IPS DF 4.7 (cell line): ENCODE measurements at regions not wholly inside any gene's neighbourhood (a gene's known extent, or its start where the extent isn't known, plus 50 kb on each side); places are given as distances from the start of the nearest gene placed in this dataset.

Experiments
- DNase-seq: peaks from one replicate; pipeline ENCODE4 v3.0.0-alpha.2; 2013; ENCODE audit warnings: low spot score; ENCODE audit errors: extremely low read depth

DNA sequence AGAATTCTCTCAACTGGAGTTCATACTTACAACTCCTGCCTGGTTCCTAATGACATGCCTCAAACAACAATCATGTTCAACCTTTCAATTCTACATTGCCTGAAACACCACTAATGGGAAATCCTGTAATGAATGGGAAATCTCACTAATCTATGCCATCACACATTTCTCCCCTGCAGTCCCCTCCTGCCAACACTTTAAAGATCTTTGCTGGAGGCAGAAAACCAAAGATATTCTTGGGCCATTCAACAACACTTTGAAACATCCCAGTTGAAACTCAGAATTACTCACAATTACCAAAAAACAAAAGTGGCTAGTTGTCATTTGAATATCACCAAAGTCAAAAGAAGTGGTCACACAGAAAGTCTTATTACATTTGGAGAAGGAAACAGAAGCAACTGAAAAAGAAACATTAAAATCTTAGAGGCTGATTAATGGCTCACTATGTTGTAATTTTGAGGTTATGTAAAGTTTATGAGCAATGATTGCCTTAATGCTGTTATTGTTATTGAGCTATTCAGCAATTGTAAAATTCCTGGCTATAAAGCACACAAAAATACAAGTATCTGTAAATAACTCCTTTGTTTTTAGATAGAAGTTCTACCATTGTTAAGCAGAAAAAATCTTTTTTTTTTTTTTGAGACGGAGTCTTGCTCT lies 313.4 kb upstream of the SLC30A5 start:
- DNase-seq: no peak

GRCh38 chr5:68793074-68793473 lies 300.7 kb upstream of the SLC30A5 start:
- DNase-seq: no peak

- no peak for DNase-seq
Observed at GRCh38 chr5:68793993-68794392, 299.8 kb upstream of the SLC30A5 start.

DNA sequence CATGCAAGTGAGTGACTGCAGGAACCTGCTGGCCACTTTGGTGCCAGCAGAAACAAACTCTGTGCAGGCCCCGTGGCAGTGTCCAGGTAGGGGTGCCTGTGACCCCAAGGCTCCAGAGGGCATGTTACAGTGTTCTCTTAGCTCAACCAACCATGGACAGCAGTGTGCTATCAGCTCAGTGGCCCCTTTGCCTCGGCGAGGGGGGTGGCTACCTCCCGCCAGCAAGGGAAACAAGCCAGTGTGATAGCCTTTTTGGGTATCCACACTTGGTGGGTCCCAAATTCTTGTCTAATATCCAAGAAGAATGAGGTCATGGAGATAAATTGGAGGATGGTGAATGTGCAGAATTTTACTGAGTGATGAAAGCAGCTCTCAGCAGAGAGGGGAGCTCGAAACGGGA lies 298.6 kb upstream of the SLC30A5 start:
- no peak for DNase-seq

- DNase-seq: no peak
Observed at GRCh38 chr5:68798877-68799843, 294.7 kb upstream of the SLC30A5 start.

DNA sequence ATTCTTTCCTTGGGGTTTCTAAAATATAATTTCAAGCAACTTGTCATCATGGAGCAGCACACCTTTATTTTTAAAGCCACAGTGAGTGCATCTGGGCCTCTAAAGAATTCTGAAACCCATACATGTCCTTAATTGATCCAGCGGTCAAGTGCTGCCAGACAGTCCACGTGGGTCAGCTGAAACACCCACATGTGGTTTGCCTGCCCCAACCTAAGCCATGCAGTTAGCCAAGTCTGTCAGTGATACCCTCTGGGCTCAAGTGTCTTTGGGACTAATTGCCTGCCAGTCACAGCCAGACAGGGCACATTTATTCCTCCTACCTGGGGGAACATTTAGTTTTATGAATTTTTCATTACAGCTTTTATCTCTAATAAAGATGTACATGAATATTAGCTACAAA lies 291.4 kb upstream of the SLC30A5 start:
- no peak for DNase-seq

DNA sequence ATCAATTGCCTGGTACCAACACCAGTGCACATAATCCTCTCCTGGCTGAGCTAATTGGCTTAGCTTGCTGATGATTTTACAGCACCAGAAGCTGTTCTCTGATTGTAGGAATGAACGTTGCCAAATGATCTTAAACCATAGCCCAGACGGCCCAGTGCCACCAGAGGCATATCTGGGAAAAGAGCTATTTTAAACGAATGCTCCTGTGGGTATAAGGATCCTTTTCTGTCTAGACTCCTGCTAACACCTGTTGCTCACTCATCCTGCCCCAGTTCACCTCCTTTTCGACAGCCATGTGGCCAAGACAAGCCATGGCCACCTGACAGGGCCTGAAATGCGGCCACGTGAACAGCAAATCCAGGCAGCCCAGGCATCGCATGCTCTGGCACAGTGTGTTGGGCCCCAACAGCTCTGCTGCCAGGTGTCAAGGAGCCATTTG lies 289.9 kb upstream of the SLC30A5 start:
- no peak for DNase-seq

GRCh38 chr5:68804343-68804742 lies 289.5 kb upstream of the SLC30A5 start:
- DNase-seq: no peak

DNA sequence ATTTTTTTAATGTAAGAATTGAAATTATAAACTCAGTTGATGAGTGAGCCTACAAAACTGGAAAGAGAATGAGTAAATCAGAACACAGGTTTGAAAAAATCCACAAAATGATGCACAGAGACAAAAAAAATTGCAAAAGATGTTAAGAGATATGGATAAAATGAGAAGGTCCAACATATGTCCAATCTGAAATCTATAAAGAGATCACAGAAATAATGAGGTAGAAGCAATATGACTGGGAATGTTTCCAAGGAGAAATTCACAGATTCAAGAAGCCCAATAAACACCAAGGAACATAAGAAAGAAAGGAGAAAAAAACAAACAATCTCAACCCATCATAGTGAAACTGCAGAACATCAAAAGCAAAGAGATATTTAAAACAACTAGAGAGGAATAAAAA lies 288.4 kb upstream of the SLC30A5 start:
- DNase-seq: no peak

GRCh38 chr5:68817632-68818031 lies 276.2 kb upstream of the SLC30A5 start:
- no peak for DNase-seq

DNA sequence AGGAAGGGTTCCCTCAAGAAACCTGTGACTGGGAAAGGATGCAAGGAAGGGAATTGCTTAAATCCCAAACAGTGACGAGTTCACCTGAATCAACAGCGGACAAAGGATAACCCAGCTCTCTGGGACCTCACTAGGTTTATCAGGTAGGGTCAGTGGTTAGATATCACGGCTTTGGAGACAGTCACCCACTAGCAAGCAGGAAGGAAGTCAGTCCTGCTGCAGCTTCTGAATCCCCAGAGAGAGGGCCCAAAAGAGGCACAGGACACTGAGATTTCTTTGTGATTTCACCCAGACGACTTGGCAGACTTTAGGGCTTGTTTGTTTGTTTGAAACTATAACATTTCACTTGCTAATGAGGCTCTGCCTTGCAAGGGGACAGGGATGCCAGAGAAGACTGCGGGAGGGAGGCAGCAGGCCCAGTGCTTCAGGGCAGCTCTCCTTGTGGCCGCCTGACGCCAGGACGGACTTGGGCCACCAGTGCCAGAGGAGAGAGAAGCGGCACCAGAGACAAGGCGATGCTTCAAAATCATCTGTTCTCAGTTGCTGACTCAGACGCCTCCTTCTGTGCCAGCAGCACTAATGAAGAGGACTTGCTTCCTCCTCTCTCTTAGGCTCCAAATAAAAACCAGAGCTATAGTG lies 275.6 kb upstream of the SLC30A5 start:
- DNase-seq: no peak

GRCh38 chr5:68818870-68819269 lies 274.9 kb upstream of the SLC30A5 start:
- DNase-seq: no peak

DNA sequence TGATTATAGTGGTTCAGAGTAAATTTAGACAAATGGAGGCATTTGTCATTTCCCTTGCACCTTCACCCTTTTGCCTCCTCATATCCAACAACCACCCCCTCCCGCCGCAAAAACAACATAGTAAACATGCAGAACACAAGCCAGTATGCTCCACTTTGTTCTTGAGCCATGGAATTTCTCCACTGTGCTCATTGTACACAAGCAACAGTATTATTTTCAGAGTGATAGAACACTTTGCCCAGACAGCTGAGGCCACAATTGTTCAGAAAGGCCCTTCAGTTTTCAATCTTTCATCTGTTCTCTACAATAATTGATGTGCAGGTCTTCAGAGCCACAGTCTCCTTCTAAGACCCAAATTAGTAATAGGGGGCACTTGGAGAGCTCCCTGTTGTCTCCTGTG lies 272.8 kb upstream of the SLC30A5 start:
- DNase-seq: no peak

- DNase-seq: no peak
Observed at GRCh38 chr5:68822796-68823195, 271.0 kb upstream of the SLC30A5 start.

DNA sequence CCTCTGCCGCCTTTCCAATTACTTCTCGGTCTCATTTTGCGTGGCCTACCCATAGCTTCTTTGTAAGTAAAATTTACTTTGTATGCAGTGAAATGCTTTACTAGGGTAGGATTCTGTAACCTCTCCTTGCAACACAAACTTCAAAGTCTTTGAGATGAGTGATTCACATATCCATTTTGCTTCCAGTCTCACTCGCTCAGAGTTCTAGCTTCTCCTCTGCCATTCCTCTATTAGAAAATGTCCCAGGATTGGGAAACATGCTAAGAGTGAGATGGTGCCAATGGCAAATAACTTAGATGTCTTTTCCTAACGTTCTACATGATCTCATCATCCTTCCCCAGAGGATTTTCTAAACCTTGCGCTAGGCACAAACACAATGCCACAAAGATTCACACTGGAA lies 270.5 kb upstream of the SLC30A5 start:
- no peak for DNase-seq

DNA sequence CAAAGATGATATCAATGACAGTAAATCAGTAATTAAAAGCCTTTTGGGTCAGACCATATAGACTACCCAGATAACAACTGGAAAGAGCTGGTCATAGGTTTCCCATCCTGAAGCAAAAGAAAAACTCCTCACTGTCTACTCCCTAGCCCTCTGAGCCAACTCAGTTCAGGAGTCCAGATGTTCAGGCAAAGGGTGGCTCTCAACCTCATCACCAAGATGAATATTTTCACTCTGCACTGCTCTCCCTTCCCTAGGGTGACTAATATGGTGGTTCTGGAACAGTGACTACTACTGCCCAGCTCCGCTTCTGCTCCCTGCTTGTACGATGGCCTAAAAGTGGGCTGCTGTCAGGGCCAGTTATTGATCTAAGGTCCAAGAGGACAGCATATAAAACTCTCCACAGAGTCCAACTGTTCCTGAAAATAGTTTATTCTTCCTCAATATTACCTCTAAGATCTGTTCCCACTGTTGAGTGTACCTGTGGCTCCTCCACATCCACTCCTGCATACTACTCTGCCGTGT lies 263.4 kb upstream of the SLC30A5 start:
- DNase-seq: no peak

GRCh38 chr5:68834491-68834981 lies 259.3 kb upstream of the SLC30A5 start:
- no peak for DNase-seq

DNA sequence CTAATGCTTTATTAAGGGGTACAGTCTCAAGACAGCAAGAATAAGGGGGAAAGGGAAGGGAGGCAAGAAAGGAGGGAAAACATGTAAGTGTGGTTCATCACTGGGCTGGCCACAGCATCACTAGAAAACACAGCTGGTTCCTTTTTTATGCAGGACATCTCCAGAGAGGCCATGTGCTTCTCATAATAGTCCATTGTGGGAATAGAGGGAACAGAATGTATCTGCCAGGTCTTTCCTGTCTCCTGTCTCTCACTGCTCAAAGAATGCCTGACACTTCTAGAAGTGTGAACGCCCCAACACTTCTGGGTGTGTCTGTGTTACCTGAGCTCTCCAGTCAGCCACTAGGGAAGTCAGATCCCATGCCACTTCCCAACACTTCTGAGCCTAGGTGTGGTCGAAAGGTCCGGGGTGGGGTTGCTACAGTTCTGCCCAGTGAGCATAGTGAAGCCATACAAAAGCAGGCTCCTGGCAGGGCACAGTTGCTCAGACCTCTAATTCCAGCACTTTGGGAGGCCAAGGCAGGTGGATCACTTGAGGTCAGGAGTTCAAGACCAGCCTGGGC lies 255.6 kb upstream of the SLC30A5 start:
- DNase-seq: no peak

DNA sequence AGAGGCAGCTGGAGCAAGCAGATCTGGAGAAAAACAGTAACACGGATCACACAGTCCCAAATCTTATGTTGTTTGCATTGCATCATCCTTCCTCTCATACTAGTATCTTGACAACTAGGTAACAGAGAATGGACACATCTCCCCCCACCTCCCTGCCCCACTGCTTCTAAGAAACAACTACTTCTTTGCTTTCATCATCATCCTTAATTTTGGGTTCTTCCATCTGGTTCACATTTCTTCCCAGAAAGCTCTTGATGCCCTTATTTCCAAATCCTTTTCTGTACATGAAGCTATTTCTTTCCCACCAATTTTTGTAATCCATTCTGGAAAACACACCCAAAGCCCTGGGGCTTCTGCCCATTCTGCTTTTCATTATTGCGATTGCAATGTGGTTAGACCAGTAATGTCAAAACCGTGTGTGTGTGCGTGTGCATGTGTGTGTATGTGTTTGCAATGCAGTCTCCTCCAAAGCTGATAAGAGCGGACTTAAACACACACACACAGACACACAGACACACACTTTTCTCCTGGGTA lies 254.7 kb upstream of the SLC30A5 start:
- no peak for DNase-seq

DNA sequence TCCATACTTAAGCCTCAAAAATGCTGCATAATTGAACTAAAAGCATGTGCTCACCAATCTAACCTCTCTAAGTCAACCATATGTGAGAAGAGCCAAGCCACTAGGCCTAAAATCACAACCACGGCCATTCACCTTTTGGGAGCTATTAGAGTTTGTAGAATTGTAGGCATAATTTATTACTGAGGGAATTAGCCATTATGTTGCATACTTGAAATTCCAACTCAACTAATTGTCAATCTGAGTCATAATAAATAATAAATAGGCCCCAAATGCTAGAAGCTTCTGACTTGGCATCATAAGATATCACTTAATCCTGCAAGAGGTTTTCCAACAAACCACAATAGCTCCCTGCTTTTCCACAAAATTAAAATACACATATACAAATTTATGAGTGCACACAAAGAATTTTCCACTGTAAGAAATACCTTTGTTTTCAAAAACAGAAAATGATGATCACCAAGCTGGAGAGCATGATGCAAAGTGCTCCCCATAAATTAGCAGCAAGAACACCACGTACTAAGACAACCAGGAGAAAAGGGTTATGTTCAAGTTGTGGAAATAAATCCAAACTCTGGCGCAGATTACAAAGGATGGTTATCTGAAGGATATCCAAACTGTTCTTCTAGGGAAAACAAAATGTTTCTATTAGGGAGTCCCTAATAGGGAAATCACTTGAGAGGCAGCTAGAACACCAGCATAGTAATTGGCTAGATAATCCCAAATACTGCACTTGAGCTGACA lies 250.0 kb upstream of the SLC30A5 start:
- DNase-seq: no peak
